Nephron (organoid): ENCODE measurements at regions not wholly inside any gene's neighbourhood (a gene's known extent, or its start where the extent isn't known, plus 50 kb on each side); places are given as distances from the start of the nearest gene placed in this dataset.

Source experiments
- H3K27ac Mint-ChIP-seq, 3 experiments: 2 replicates each; pipeline ENCODE4 v1.8.0; 2020; ENCODE audit warnings: mixed read lengths in 3 of 3, mild to moderate bottlenecking in 2 of 3, moderate library complexity in 1 of 3
- H3K27me3 Mint-ChIP-seq: 2 replicates; pipeline ENCODE4 v1.8.0; 2021; ENCODE audit warnings: low read depth, mild to moderate bottlenecking, moderate library complexity, mixed read lengths
- H3K36me3 Mint-ChIP-seq: 2 replicates; pipeline ENCODE4 v1.8.0; 2020; ENCODE audit warnings: low read depth, mixed read lengths
- H3K4me1 Mint-ChIP-seq: 2 replicates; pipeline ENCODE4 v1.8.0; 2020; ENCODE audit warnings: mixed read lengths
- H3K4me3 Mint-ChIP-seq, 3 experiments: 2 replicates each; pipeline ENCODE4 v1.8.0; 2020; ENCODE audit warnings: mild to moderate bottlenecking in 3 of 3, mixed read lengths in 3 of 3, moderate library complexity in 2 of 3
- H3K9me3 Mint-ChIP-seq: 2 replicates; pipeline ENCODE4 v1.8.0; 2020; ENCODE audit warnings: mixed read lengths
- TF ChIP-seq, protein P1 (sequence below), 3 experiments: fragments of 200-600 bp; sonication (generic); IDR thresholded peaks; one replicate each; pipeline ENCODE4 v1.5.0; 2021; ENCODE audit warnings: antibody characterized with exemption in 3 of 3; ENCODE audit not compliant: unreplicated experiment in 3 of 3

DNA sequence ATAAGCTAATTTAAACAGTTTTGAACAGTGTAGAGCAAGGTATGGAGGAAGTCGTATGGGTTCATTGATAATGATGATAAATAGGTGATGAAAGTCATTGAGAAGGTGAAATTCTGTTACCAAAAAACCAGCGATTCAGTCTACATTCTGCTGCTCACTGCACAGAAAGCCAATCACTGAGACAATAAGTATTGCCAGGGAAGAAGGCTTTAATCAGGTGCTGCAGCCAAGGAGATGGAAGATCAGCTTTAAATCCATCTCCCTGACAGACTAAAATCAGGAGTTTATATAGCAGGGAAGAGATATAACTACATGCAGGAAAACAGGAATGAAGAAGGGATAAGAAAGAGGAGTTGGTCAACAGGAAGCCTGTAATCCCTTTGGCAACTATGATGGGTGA is 361.3 kb upstream of the C1orf174 start:
- Mint-ChIP-seq H3K9me3 (peaks cover 25% of the 10 kb centered on the region), H3K27me3 (peaks cover 6% of the 10 kb centered on the region), H3K4me3 (no peak overlapping the region), H3K4me1 (peaks cover 5% of the 10 kb centered on the region), H3K27ac (no peak overlapping the region), H3K36me3 (no peaks in the 10 kb centered on the region)
- TF ChIP-seq, protein P1, sequence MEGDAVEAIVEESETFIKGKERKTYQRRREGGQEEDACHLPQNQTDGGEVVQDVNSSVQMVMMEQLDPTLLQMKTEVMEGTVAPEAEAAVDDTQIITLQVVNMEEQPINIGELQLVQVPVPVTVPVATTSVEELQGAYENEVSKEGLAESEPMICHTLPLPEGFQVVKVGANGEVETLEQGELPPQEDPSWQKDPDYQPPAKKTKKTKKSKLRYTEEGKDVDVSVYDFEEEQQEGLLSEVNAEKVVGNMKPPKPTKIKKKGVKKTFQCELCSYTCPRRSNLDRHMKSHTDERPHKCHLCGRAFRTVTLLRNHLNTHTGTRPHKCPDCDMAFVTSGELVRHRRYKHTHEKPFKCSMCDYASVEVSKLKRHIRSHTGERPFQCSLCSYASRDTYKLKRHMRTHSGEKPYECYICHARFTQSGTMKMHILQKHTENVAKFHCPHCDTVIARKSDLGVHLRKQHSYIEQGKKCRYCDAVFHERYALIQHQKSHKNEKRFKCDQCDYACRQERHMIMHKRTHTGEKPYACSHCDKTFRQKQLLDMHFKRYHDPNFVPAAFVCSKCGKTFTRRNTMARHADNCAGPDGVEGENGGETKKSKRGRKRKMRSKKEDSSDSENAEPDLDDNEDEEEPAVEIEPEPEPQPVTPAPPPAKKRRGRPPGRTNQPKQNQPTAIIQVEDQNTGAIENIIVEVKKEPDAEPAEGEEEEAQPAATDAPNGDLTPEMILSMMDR (IDR thresholded peaks at IDR 0.05; ENCODE audit: unreplicated experiment in 3 of 3), result no peak

DNA sequence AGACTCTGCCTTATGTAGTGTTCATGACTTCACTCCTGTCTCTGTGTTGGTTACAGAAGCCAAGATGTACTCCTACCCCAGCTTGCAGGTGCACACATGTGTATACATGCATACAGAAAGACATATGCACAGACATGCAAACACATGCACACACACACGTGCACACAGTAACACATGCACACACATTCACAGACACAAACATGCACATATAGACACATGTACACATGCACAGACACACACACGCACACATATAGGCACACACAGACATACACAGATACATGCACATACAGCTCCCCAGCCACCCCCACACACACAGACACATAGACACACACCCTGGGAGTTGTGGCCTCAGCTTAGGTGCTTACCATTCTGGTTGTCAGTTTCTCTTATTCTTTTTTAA is 362.6 kb upstream of the C1orf174 start:
- H3K4me3 Mint-ChIP-seq, result no peak overlapping the region
- no peak overlapping the region for H3K27ac Mint-ChIP-seq
- H3K9me3 Mint-ChIP-seq, result peaks cover 13% of the 10 kb centered on the region
- H3K4me1 Mint-ChIP-seq, result peaks cover 10% of the 10 kb centered on the region
- TF ChIP-seq, protein P1 (IDR thresholded peaks at IDR 0.05; ENCODE audit: unreplicated experiment in 3 of 3), result no peak
- H3K27me3 Mint-ChIP-seq, result peaks cover 3% of the 10 kb centered on the region
- no peaks in the 10 kb centered on the region for H3K36me3 Mint-ChIP-seq

DNA sequence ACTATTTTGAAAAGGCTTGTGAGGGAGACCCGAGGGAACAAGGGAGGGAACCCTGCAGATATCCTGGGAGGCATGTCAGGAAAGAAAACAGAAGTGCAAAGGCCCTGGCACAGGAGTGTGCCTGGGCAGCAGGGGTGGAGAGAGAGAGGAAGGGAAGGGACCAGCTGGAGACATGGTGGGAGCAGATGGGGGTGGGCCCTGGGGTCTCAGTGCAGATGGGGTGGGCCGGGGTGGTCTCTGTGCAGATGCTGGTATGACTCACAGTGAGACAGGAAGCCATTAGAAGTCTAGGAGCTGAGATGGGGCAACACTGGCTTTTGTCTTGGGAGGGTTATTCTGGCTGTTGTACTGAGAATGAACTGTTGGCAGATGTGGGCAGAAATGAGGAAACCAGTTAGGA is 363.6 kb upstream of the C1orf174 start:
- Mint-ChIP-seq H3K36me3 (no peaks in the 10 kb centered on the region), H3K4me1 (peaks cover 12% of the 10 kb centered on the region), H3K27ac (no peak overlapping the region), H3K4me3 (no peak overlapping the region), H3K27me3 (peaks cover 3% of the 10 kb centered on the region), H3K9me3 (peaks cover 11% of the 10 kb centered on the region)
- TF ChIP-seq, protein P1 (IDR thresholded peaks at IDR 0.05; ENCODE audit: unreplicated experiment in 3 of 3), result no peak

DNA sequence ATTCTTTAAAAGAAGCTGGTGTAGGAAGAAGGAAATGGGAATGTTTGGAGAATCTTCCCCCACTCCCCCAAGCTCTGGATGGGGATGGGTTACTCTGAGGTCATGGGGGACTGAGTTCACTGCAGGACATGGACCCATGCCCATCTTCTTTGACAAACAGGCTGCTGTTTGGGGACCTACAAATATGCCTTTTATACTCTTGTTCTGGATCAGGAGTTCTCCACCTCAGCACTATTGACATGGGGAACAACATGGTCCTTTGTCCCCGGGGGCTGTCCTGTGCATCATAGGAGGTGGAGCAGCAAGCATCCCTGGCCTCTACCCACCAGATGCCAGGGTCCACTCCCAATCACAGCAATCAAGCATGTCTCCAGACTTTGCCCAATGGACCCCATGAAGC is 365.8 kb upstream of the C1orf174 start:
- Mint-ChIP-seq H3K4me3 (no peak overlapping the region), H3K27ac (no peak overlapping the region), H3K4me1 (peaks cover 12% of the 10 kb centered on the region), H3K9me3 (peaks cover 2% of the 10 kb centered on the region), H3K36me3 (no peaks in the 10 kb centered on the region), H3K27me3 (peaks cover 16% of the 10 kb centered on the region)
- TF ChIP-seq, protein P1 (IDR thresholded peaks at IDR 0.05; ENCODE audit: unreplicated experiment in 3 of 3), result no peak

DNA sequence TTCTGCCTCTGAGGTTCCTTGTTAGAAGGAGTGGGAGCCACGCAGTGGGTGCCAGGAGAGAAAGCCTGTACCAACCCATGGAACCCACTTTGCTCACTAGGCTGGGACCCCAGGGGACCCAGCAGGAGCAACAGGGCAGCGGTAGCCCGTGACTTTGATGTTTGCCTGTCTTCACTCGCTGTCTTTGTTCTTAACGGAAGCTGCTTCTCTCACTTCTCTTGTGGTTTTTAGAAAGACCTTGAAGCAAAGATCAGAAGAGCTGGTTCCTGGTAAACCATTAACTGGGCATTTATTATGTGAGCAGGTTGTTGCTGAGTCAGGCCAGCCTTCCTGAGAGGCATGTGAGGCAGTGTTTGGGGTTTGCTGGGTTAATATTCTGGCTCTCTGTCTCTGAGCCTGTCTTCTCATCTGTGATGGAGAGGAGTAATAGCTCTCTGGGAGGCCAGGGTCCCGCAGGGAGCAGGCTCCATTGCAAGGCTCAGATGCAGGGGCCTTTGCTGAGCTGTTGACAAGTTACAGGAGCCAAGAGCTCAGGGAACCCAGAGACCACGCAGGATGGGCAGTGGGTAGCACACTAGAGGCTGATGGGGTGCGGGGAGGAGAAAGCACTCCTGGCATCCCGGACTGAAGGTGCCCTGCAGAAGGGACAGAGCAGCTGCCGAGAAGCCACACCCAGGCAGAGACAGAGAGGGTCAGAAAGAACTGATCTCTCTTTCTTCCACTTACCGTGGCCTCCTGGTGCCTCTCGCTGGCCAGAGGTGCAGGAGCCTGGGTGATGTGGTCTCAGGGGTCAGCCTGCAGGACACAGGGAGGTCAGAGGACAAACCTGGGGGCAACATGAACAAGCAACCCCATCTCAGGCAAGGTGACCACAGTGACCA is 367.5 kb upstream of the C1orf174 start:
- H3K9me3 Mint-ChIP-seq, result no peaks in the 10 kb centered on the region
- H3K27ac Mint-ChIP-seq, result peak overlapping the region; percentile 65 to 92 (median 70)
- H3K4me1 Mint-ChIP-seq, result peaks cover 12% of the 10 kb centered on the region
- H3K36me3 Mint-ChIP-seq, result no peaks in the 10 kb centered on the region
- TF ChIP-seq, protein P1 (IDR thresholded peaks at IDR 0.05; ENCODE audit: unreplicated experiment in 3 of 3), result no peak
- H3K4me3 Mint-ChIP-seq, result no peak overlapping the region
- H3K27me3 Mint-ChIP-seq, result peaks cover 23% of the 10 kb centered on the region
